ENCODE measurements at regions not wholly inside any gene's neighbourhood (a gene's known extent, or its start where the extent isn't known, plus 50 kb on each side); places are given as distances from the start of the nearest gene placed in this dataset.

GRCh38 chr6:114987281-114987680, 644.5 kb upstream of the HS3ST5 start (continued):
- TF ChIP-seq MGA (IDR thresholded peaks at IDR 0.05) (no peak), SUPT5H (IDR thresholded peaks at IDR 0.05) (no peak), HMG20A (CRISPR knock-in tag; conservative IDR thresholded peaks at IDR 0.05) (no peak)

Measured in K562 (cell line).